CD4-positive, alpha-beta T cell treated with Interleukin-4 for 1 hour (primary cell): ENCODE measurements at regions not wholly inside any gene's neighbourhood (a gene's known extent, or its start where the extent isn't known, plus 50 kb on each side); places are given as distances from the start of the nearest gene placed in this dataset.
"Not testable (repeated sequence)": the region's sequence is repeated elsewhere in the genome, so short reads cannot be mapped to it uniquely, and the experiment has no call there.

Source experiments
- DNase-seq, 2 donors: peaks; one replicate each; pipeline ENCODE4 v3.0.0-alpha.2; 2020 to 2022

GRCh38 chr6:11450037-11450436, 87.5 kb upstream of the TMEM170B start:
- DNase-seq, result no peak

GRCh38 chr6:11449408-11449807, 88.1 kb upstream of the TMEM170B start:
- no peak for DNase-seq

GRCh38 chr6:11448038-11448437, 89.5 kb upstream of the TMEM170B start:
- no peak for DNase-seq

- no peak for DNase-seq
These were observed 90.3 kb upstream of the TMEM170B start for GRCh38 chr6:11447265-11447664.

- no peak for DNase-seq
These were observed 92.4 kb upstream of the TMEM170B start for GRCh38 chr6:11445146-11445545.

GRCh38 chr6:11443125-11443524, 94.4 kb upstream of the TMEM170B start:
- DNase-seq, result not testable (repeated sequence)

GRCh38 chr6:11442495-11442894, 95.1 kb upstream of the TMEM170B start:
- no peak for DNase-seq

GRCh38 chr6:11439876-11440275, 97.7 kb upstream of the TMEM170B start:
- no peak for DNase-seq

- no peak for DNase-seq
These were observed 98.5 kb upstream of the TMEM170B start for GRCh38 chr6:11439017-11439420.

- DNase-seq, result no peak
These were observed 99.6 kb upstream of the TMEM170B start for GRCh38 chr6:11437824-11438459.

GRCh38 chr6:11436508-11437096, 100.9 kb upstream of the TMEM170B start:
- no peak for DNase-seq

GRCh38 chr6:11434565-11435326, 102.8 kb upstream of the TMEM170B start:
- no peak for DNase-seq

GRCh38 chr6:11433860-11434259, 103.7 kb upstream of the TMEM170B start:
- DNase-seq, result no peak

GRCh38 chr6:11432713-11433450, 104.7 kb upstream of the TMEM170B start:
- DNase-seq, result no peak

GRCh38 chr6:11432091-11432490, 105.5 kb upstream of the TMEM170B start:
- no peak for DNase-seq

GRCh38 chr6:11431455-11431937, 106.1 kb upstream of the TMEM170B start:
- no peak for DNase-seq

GRCh38 chr6:11430036-11430435, 107.5 kb upstream of the TMEM170B start:
- no peak for DNase-seq

- DNase-seq, result no peak
These were observed 108.0 kb upstream of the TMEM170B start for GRCh38 chr6:11429577-11429976.

- DNase-seq, result no peak
These were observed 108.7 kb upstream of the TMEM170B start for GRCh38 chr6:11428895-11429294.

- no peak for DNase-seq
These were observed 109.2 kb upstream of the TMEM170B start for GRCh38 chr6:11428371-11428770.

- DNase-seq, result no peak
These were observed 109.8 kb upstream of the TMEM170B start for GRCh38 chr6:11427723-11428245.

- no peak for DNase-seq
These were observed 110.3 kb upstream of the TMEM170B start for GRCh38 chr6:11427091-11427722.

- no peak for DNase-seq
These were observed 111.0 kb upstream of the TMEM170B start for GRCh38 chr6:11426571-11426970.
